Epithelial cell of prostate (primary cell): ENCODE measurements at regions not wholly inside any gene's neighbourhood (a gene's known extent, or its start where the extent isn't known, plus 50 kb on each side); places are given as distances from the start of the nearest gene placed in this dataset.

Experiments
- DNase-seq: peaks from one replicate; pipeline ENCODE4 v3.0.0-alpha.2; 2011; ENCODE audit warnings: low read depth, low spot score
- H3K27ac ChIP-seq: fragments of 450-650 bp; 2 replicates; pipeline ENCODE4 v1.5.1; 2017; ENCODE audit warnings: mild to moderate bottlenecking

GRCh38 chrX:69085826-69086225 is 79.4 kb downstream of the PJA1 start:
- no peak for DNase-seq
- no peak overlapping the region for H3K27ac ChIP-seq

- no peak for DNase-seq
- no peak overlapping the region for H3K27ac ChIP-seq
These were observed 80.1 kb downstream of the PJA1 start for GRCh38 chrX:69085151-69085550.

GRCh38 chrX:69083801-69084200 is 81.5 kb downstream of the PJA1 start:
- no peak overlapping the region for H3K27ac ChIP-seq
- no peak for DNase-seq

- DNase-seq = no peak
- no peak overlapping the region for H3K27ac ChIP-seq
These were observed 81.9 kb downstream of the PJA1 start for GRCh38 chrX:69083361-69083760.

- no peak for DNase-seq
- no peak overlapping the region for H3K27ac ChIP-seq
These were observed 82.5 kb downstream of the PJA1 start for GRCh38 chrX:69082753-69083150.

- no peak overlapping the region for H3K27ac ChIP-seq
- no peak for DNase-seq
These were observed 83.0 kb downstream of the PJA1 start for GRCh38 chrX:69082055-69082752.

- DNase-seq = no peak
- H3K27ac ChIP-seq = no peak overlapping the region
These were observed 84.3 kb downstream of the PJA1 start for GRCh38 chrX:69080855-69081465.

- no peak for DNase-seq
- H3K27ac ChIP-seq = no peak overlapping the region
These were observed 86.0 kb downstream of the PJA1 start for GRCh38 chrX:69079268-69079667.

GRCh38 chrX:69077895-69078455 is 87.3 kb downstream of the PJA1 start:
- no peak overlapping the region for H3K27ac ChIP-seq
- no peak for DNase-seq

GRCh38 chrX:69076088-69076487 is 89.2 kb downstream of the PJA1 start:
- no peak for DNase-seq

GRCh38 chrX:69074726-69075125 is 90.5 kb downstream of the PJA1 start:
- H3K27ac ChIP-seq = no peak overlapping the region
- no peak for DNase-seq

More at GRCh38 chrX:69076088-69076487, 89.2 kb downstream of the PJA1 start:
- no peak overlapping the region for H3K27ac ChIP-seq

- DNase-seq = no peak
- no peak overlapping the region for H3K27ac ChIP-seq
These were observed 91.5 kb downstream of the PJA1 start for GRCh38 chrX:69073721-69074120.

- no peak overlapping the region for H3K27ac ChIP-seq
- DNase-seq = no peak
These were observed 92.0 kb downstream of the PJA1 start for GRCh38 chrX:69073241-69073640.

GRCh38 chrX:69072486-69073006 is 92.7 kb downstream of the PJA1 start:
- no peak for DNase-seq
- H3K27ac ChIP-seq = no peak overlapping the region

- no peak overlapping the region for H3K27ac ChIP-seq
- DNase-seq = no peak
These were observed 94.2 kb downstream of the PJA1 start for GRCh38 chrX:69070949-69071650.

- no peak for DNase-seq
- no peak overlapping the region for H3K27ac ChIP-seq
These were observed 95.4 kb downstream of the PJA1 start for GRCh38 chrX:69069876-69070275.

GRCh38 chrX:69069086-69069445 is 96.2 kb downstream of the PJA1 start:
- H3K27ac ChIP-seq = no peak overlapping the region
- no peak for DNase-seq

GRCh38 chrX:69068301-69069085 is 96.8 kb downstream of the PJA1 start:
- H3K27ac ChIP-seq = no peak overlapping the region
- no peak for DNase-seq

GRCh38 chrX:69067841-69068240 is 97.4 kb downstream of the PJA1 start:
- H3K27ac ChIP-seq = no peak overlapping the region
- DNase-seq = no peak

- DNase-seq = no peak
- no peak overlapping the region for H3K27ac ChIP-seq
These were observed 98.2 kb downstream of the PJA1 start for GRCh38 chrX:69066966-69067525.
